MV-4-11 (cell line): ENCODE measurements at regions not wholly inside any gene's neighbourhood (a gene's known extent, or its start where the extent isn't known, plus 50 kb on each side); places are given as distances from the start of the nearest gene placed in this dataset.

Experiments used
- DNase-seq: peaks from one replicate; lab custom pipeline; 2025; lab: John Stamatoyannopoulos, UW

DNA sequence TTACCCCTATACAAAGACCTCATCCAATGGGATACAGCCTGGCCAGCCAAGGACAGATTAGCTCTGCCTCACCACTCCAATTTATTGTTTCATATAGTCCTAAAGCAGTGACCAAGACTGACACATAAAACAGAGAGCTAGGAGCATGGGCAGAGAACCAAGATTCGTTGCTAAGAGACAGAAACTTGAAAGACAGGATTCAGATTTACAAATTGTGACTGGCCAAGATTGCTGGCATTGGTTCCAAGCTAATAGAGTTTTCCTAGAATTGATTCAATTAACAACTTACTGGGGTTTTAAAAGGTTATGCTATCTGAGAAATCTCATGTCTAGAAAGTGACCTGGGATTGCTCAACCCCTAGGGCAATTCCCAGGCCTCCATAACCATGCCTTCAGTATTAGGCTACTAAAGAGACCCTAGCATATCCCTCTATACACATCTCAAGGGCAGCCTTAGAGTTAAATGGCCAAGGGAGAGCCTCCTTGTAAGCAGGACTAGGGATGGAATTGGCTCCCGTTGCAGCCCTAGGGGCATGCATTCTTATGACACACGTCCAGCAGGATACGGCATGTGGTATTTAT, 75.6 kb downstream of the ICOS start:
- DNase-seq = no peak

DNA sequence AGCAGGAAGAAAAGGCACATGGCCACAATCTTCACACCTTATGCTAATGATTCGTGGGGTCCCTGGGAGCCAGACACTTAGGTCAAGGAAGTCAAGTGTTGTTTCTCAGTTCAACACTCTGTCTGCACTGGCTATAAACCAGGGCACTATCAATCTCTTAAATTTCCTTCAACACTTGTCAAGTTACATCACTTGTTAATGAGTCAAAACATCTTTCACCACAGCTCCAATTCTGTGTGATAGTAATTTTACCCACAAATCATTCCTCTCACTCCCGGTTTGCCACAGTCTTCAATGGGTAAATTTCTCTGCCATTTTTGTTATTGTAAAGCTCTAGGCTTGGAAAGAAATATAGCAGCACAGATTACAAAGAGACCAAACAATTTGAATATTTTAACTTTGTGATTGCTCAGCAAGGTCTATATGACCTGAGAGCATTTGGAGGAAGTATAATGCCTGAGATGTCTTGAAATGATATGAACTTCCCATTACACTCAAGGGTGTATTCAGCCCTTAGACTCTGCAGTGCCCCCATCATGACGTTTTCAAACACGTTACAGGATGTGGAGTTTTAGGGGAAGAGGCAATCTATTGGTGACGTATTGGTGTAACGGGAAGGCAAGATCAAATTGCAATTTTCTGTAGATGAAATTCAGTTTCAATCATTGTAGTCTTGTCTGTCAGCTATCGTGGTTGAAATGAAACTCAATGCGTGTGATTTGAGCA, 78.7 kb downstream of the ICOS start:
- DNase-seq = no peak

- DNase-seq = no peak
These were observed 82.2 kb downstream of the ICOS start for GRCh38 chr2:204018717-204019116.

DNA sequence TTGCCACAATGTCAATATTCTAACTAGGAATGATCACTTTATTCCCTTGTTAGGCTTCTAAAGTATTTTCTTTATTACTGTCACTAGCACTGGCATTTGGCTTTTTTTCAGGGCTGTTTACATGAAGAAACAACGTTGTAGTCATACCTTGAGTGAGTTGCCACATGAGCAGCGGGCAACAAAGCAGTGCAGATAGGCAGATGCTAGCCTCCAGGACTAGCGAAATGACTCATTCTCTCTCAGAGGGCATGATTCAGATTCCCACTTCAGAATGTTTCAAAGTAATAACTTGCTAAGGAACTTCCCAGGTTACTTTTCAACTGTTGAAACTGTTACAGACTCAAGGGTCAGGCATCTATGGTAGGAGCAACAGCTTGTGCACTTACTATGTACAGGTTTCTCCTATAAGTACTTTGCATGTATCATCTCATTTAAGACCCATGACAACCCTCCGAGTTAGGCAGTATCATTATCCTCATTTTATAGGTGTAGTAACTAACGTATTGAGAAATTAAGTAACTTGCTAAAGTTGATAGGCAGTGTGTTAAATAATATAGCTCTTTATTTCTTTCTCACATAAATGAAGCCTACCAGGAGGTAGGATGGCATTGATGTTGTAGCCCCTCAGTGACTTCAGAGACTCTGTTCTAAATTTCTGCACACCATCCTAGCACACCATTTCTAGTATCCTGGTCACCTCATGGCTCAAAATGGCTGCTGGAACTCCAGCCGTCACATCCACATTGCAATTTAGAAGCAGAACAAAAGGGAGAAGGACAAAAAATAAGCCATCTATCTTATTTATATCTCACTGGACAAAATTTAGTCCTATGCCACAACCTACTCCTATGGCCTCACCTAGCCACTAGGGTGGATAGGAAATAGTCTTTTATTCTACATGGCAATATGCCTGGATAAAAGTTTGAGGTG, 83.3 kb downstream of the ICOS start:
- no peak for DNase-seq

- DNase-seq = no peak
These were observed 84.9 kb downstream of the ICOS start for GRCh38 chr2:204021290-204022081.

DNA sequence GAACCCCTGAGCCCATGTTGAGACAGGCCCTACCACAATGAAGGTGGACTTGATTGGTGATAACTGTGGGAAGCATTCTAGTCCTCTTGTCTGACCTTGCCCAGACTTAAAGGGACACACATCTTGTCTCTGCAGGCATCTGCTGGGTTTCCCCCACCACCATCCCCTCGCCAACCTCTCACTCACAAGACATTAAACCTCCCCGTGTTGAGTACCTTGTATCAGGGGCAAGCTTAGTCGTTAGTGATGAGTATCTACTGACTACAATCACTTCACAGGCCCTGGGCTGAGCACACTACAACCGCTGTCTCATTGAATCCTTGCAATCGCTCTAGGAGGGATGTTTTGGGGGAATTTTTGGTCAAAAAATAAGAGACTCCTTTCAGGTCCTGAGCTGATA, 86.0 kb downstream of the ICOS start:
- DNase-seq = no peak

GRCh38 chr2:204023088-204023487, 86.5 kb downstream of the ICOS start:
- DNase-seq = no peak

GRCh38 chr2:204024503-204024902, 87.9 kb downstream of the ICOS start:
- DNase-seq = no peak

DNA sequence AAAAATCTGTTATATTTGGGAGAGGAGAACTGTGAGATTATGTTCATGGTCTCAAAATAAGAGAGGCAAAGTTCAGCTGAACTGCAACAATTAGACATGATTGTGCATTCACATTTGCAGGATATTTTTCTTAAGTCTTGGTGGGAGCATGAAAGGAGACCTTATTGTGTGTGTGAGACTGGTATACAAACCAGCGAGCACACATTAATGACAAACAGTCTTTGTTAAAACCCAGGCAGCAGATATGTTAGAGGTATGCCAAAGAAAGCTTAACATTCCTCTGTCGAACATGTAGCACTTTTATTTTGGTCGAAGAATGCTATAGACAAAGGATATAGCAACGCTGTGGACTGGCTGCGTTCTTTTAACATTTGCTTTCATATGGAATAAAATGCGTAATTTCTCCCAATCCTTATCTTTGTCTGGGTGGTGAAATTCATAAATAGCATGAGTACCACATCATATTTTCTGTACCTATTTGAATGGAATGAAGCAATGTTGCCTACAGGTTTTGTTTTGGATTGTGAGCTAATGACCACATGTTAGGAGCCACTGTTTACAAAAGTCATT, 88.4 kb downstream of the ICOS start:
- DNase-seq = no peak

DNA sequence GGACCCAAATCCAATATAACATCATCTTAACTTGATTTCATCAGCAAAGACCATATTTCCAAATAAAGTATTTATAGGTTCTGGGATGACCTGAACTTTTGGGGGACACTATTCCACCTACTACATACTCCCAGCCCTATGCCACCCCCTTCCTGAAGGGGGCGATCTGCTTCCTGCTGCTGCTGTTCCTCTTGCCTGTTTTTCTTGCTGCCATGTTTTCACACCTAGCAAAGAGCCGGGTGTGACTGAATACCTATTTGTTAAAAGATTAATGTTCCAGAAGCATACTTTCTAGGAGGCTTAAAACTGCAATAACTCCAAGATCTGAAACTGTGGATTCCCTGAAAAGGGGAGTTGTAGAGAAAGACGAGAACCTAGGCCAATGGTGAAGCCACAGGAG, 89.7 kb downstream of the ICOS start:
- DNase-seq = no peak

DNA sequence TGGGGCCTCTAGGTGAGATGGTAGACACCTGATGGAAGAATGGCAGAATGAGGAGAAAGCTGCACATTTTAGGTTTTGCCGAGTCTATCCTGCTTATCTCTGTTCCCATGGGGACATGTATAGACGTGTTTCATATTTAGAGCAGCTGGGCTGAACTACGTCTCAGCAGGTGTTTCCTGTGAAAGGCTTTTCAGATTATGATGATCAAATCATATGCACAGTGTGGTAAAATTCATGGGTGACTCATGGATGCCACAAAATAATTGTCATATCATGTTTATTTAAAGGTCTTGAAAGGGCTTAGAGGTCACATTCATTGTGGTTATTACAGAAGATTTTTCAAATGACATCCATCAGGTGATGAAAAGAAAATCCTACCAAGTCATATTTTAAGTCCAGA, 90.5 kb downstream of the ICOS start:
- peak; percentile 49 for DNase-seq

GRCh38 chr2:204030322-204030721, 93.8 kb downstream of the ICOS start:
- no peak for DNase-seq

GRCh38 chr2:204031056-204031455, 94.5 kb downstream of the ICOS start:
- DNase-seq = no peak

GRCh38 chr2:204032301-204032700, 95.7 kb downstream of the ICOS start:
- DNase-seq = no peak

DNA sequence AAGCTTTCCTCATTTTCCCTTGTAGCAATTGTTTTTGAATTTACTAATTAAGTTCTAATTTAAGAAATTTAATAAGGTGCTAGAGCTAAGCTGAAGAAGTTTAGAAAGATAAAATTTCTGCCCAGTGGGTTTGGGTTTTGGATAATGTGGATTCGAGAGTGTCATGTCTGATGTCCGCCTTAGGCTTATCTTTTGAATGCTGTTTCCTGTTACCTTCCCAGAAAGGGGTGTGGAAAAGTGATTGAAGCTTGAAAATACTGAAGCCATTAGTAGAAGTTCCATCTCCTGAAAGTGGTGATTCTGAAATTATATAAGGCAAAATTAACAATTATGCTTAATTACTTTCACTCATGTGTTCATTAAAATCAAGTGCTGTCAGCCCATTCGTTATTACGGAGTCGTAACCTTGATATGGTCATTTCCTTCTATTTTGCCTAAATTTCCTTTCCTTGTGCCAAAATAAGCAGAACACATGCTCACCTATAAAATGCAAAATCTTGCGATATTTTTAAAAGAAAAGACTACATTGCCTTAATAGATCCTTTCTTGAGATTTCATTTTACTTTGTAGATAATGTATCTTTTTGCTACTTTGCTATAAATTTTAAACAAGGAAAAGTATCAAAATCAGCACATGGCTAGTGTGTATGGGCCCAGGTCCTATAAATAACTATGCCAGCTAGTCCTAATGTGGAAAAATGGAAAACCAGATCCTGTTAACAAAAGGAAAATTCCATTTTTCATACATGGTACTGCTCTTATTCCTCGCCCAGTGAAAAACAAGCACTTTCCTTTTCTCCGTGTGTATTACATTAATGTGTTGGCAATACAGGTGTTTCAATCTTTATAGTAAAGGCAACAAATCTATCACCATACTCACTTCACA, 97.3 kb downstream of the ICOS start:
- DNase-seq = no peak

DNA sequence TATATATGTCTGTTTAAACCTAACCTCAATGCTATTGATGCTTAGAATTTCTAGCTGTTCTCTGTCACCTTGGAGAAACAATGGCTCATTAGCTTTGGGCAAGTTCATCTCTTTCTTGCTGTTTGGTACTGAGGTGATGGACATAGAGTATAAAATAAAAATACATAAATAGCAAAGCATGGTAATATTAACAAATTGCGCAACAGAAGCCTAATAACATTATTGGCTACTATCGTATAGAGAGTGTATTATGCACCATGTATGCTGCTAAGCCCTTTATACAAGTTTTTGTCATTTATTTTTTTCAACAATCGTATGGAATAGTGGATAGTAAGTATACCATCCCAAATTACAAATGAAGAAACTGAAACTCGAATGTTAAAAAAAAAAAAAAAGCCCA, 100.1 kb downstream of the ICOS start:
- no peak for DNase-seq

DNA sequence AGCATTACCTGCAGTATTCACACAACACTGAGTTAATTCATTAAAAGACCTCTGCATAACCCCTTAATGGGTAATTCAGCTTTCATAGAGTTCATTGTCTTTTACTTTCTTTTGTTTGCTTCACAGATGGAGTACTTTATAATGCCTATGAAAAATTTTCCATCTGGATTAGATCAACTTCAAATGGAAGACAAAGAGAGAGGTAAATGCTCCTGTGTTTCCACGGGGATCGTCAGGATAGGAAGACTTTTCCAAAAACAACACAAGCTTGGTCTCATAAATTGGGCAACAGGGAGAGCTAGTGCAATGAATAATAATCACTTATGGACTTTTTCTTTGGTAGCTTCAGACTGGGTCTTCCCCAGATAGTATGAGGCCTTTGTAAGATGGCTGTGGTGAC, 100.7 kb downstream of the ICOS start:
- DNase-seq = no peak

DNA sequence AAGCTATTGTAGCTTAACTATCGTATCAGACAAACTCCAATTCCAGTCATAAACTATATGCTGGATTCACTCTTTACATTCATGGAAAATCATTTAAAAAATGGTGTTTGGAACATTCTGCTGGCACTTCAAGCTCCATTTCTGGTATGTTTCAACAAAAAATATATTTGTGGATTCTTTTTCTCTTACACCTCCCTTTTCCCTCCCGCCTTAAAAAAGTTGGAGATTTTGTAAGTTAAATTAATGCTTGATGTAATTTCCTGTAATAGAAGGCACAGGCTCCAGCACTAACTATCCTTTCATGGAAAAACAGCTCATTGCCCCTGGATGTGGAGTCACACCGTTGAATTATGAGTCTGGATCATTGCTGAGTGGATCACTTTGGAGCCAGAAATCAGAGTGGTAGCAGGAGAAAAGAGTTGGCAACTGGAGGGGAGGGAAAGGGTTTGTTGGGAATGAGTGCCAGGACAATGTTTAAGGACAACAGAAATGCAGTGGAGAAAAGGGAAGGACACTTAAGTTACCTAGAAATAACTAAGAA, 102.8 kb downstream of the ICOS start:
- no peak for DNase-seq

DNA sequence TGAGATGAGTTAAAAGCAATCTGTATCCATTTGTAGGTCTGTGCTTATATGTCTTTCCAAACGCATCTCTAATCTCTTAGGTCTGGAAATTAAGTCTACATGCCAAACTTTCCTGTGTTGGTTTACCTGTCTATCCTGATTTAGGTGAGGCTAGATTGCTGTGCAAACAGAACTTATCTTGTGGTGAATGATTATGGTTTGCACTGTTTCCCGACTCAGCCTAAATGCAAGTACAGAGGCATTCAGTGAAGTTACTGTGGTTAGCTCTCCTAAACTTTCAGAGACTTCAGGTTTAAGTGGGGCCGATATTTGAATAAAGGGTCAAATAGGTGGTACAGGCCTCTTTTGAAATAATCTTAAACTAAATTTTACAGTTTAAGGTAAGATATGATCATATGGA, 103.5 kb downstream of the ICOS start:
- DNase-seq = no peak

DNA sequence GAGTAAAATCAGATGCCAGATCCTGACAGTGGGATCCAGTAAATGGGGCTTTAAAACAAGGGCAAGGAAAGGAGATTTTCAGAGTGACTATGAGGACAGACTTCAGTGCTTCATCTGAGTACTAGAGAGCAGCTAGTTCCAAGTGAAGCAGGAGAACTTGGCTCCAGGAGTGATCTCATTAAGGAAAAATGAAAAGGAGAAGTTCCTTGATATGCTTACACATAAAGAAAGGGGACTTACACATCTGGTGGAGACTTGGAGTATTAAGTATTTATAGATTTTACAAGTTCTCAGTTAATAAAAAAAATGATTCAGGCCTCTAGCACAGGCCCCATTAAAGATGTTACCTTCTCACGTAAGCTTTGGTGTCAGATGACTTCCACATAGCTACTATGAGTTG, 105.8 kb downstream of the ICOS start:
- no peak for DNase-seq

GRCh38 chr2:204046145-204046544, 109.6 kb downstream of the ICOS start:
- DNase-seq = no peak
